HG03280 (cell line): ENCODE measurements at regions not wholly inside any gene's neighbourhood (a gene's known extent, or its start where the extent isn't known, plus 50 kb on each side); places are given as distances from the start of the nearest gene placed in this dataset.

Source experiments
- ATAC-seq: cut with Tn5 transposase; IDR thresholded peaks from one replicate; pipeline ENCODE4 v1.9.1; 2021; ENCODE audit warnings: mild to moderate bottlenecking, moderate library complexity; ENCODE audit not compliant: unreplicated experiment

DNA sequence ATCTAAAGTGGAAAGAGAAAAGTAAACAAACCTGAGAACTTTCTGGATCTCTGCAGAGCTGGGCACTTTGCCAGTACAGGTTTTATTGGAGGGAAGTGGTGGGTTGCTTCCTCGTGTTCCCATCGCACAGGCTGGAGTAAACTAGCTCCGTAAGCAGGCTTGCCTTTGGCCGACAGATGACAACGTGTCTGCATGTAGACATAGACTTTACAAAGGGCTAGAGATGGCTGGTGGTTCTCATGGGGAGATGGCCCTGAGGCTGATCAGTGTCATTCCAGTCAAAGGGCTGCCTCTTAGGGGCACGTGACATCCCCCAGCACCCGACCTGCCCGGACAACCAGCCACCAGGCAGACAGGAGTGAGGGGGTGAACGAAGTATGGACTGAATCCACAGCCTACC is 98.8 kb downstream of the YTHDF1 start:
- no peak for ATAC-seq

DNA sequence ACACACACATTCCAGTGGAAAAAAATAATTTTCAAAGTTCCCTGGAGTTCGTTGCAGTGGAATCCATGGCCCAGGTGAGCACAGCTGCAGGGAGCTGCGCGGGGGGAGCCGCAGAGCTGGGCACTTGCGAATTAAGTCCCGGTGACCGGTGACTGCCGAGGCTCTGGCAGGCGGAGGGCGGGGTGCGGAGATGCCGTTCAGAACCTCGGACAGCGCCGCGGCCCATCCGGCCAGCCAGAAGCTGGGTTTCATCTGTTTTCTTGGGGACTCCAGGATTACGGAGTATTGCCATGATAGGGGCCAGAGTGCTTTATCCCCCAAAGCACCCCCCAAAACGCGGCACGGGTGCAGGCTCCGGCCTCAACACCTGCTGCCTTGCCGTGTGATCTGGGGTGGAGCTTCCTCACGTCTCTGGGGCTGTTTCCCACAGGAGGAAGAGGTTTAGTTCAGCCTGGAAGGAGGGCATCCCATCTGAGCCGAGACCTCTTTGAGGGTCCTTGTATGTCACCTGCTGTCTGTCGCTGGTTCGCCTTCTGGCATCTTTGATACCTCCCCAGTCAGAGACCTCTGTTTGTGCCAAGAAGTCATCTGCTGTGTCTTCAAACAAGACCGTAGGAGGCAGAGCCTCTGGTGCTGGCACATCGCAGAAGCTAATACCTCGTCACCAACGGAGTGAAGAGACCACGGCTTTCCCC is 99.4 kb downstream of the YTHDF1 start:
- no peak for ATAC-seq

DNA sequence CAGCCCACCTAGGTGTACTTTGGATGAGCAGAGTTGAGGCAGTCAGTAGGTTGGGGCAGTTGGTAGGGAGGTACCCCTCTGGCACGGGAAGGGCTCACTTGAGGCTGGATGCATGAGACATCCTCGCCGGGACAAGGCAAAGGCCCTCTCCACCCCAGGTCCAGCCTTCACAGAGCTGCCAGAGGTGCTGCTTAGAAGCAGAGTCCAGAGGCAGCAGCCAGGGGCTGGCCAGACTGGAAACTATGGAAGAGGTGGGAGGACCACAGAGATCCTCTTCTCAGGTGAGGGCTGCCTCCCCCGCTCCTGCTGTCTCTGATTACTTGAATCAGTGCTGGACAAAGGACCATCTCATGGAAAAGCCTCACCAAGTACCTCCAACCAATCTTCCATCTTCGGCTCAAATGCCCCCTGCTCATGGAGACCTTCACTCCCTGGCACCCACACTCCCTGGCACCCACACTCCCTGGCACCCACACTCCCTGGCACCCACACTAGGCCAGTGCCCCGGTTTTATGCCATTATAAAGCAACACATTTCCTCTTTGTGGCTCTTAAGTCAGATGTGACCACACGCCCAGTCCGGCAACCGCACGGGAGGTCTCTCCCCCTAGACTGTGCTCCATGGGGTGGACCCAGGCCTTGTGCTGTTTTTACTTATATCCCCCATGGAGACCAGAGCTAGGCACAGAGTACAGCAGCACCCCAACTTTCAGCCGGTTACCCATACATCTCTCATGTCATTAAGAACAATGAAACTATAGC is 100.1 kb downstream of the YTHDF1 start:
- ATAC-seq: no peak

DNA sequence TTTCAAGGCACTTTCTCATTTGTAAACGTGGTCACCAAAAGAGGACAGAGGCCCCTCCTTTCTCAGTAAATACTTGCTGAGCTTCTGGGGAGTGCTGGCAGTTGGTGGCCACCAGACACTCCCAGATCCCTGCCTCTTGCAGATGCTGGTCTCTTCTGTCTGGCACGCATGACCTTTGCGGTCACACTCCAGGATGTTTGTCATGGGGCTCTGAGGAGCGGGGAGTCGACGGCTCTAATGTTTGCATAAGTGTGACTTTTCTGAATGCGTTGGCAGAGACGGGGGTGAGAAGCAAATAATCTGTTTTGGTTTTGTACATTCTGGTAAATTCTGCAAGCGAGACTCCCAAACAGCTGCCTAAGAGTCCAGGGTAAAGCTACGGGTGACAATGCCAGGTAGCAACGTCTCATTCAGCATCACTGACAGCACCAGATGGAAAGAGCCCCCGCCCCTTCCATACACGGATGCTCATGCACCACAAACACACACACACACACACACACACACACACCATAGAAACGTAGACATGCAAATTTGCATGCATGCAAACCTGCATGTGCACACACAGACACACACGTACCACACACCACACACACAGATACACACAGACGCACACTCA is 101.1 kb downstream of the YTHDF1 start:
- no peak for ATAC-seq

DNA sequence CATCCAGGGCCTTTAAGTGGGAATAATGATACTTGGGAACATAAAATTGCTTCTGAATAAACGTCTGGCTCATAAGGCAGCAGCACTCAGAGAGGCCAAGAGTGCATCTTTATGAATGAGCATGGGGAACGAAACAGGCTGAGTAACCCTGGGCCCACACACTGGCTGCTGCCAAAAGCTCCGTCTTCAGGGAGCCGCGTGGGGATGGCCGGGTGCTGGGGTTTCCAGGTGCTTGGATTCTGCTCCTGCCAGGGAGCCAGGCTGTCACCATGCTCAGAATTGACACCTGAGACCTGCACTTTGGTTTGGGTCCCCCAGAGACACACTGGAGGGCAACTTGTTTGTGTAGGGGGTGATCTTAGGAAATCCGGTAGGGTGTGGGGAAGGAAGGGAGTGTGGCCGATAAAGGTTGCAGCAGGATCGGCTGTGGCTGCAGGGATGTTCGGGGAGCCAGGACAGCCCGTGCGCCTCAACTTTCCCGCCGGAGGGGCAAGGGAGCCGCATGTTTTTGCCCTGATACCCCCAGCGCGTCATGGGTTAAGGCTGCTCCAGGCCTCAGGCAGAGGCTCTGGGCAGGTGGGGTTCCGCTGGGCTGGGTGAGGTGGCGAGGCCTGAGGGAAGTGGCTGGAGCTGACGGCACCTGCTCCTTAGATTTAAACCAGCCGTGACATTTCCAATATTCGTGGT is 101.8 kb downstream of the YTHDF1 start:
- no peak for ATAC-seq

DNA sequence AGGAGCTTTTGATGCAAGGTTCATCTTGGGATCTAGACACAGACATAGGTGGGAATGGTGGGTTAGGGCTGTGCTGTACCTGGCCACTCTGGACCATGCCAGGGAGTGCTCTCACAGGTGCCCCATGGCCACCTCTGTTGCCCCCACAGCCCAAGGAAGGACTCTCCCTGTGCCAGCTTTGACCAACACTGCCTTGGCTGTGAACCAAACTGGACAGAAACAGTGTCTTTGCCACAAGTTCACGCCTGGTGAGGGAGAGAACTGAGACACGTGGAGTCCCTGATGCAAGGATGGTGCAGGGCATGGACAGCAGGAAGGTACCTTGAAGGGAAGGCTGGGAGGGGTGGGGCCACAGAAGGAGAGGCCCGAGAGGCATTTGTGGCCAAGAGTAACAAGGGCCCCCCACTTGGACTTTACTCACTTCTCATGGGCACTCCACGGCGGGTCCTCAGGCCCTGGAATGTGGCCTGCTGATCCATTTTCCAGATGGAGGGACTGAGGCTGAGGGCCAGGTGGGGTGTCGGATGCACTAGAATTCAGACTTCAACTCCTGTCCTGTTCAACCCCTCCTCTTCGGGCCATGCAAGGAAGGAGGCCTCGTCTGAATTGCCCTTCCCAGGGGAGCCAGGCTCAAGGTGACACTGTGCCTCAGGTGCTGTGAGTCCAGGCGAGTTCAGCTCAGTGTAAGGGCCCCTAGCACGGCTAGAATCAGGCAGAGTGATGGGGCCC is 103.3 kb downstream of the YTHDF1 start:
- ATAC-seq: no peak

DNA sequence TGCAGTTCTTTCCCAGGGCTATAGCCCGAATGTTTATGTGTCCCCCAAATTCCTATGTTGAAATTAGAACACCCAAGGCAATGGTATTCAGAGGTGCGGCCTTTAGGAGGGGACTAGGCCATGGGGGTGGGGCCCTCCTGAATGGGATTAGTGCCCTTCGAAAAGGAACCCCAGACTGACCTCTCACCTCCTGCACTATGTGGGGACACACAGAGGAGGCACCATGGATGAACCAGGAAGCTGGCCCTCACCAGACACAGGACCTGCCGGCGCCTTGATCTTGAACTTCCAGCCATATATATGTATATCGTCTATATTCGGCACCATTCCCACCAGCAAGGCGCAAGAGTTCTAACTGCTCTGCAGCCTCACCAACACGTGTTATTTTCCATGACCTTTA is 101.5 kb upstream of the BHLHE23 start:
- no peak for ATAC-seq

DNA sequence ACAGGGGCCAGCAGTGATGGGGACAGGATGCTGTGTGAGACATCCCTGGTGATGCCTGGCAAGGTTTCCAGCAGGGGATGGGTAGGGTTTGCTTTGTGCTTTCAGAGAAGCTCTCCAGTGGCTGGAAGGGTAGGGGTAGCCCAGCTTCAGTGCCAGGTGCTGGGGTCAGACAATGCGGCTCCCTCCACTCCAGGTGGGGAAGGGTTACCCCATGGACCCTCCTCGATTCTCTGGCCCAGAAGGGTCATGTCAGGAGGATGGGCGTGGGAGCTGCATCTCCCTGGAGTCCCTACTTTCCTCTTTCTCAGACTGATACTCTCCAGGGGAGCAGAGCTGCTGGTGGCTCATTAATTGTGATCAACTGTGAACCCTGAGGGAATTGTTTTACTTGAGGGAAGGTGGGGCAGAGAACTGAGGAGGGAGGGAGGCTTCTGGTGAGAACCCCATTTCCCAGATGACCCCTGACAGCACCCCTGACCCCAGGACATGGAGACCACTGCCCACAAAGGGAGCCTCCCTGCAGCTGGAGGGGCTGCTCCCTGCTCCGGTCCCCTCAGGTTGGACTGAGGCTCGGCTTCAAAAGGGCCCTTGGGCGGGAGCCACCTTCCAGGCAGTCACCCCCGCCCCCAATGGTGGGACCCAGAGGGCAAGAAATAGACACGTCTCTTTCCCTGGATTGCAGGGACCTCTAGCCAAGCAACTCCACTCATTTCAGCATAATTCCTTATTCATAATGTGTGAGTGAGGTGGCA is 100.9 kb upstream of the BHLHE23 start:
- ATAC-seq: no peak

DNA sequence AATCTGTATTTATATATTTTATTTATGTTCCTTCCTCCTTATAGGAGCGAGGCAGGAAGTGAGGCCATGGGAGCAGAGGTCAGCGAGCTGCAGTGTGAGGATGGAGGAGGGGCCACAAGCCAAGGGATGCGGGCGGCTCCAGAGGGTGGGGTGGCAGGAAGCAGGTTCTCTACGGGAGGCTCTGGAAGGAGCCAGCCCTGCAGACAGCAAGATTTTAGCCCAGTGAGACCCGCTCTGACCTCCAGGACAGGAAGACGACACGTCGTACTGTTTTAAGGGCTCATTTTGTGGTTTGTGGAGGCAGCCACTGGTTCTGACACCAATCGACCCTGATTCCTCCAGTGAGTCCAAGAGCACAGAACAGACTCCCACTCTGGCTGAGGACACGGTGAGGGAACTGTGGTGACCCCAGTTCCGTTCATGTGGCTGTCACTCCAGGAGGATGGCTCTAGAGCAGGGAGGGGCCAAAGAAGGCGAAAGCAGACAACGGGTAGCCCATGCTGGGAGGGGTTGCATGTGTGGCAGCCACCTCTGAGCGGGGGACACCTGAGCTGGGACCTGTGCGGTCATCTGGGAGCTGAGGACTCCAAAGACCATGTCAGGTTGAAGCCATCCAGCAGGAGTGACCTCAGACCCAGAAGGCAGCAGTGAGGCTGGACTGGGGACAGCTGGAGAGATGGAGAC is 100.1 kb upstream of the BHLHE23 start:
- no peak for ATAC-seq

DNA sequence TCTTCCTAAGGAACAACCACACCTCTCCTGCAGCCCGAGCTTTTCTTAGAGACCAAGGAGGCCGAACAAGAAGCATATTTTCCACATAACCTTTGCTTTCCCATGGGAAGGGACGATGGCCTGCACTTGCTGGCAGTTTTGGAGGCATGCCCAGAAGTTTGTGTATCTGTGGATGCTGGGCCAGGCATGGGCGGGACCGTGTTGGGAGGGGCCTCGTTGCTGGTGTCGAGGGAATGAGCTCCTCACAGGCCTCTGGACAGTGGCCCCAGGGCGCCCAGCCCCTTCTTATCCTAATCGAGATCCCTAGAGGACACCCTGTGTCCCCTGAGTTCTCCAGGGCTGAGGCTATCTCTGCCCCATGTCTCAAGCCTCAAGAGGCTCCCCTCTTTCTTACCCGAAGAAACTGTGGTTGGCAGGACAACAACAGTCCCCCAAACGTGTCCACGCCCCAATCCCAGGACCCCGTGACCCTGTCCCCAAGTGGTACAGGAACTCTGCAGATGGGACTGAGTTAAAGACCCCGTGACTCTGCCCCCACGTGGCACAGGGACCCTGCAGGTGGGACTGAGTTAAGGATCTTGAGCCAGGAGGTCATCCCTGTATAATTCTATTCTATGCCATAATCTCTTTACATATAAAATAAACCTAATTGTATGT is 99.5 kb upstream of the BHLHE23 start:
- no peak for ATAC-seq

DNA sequence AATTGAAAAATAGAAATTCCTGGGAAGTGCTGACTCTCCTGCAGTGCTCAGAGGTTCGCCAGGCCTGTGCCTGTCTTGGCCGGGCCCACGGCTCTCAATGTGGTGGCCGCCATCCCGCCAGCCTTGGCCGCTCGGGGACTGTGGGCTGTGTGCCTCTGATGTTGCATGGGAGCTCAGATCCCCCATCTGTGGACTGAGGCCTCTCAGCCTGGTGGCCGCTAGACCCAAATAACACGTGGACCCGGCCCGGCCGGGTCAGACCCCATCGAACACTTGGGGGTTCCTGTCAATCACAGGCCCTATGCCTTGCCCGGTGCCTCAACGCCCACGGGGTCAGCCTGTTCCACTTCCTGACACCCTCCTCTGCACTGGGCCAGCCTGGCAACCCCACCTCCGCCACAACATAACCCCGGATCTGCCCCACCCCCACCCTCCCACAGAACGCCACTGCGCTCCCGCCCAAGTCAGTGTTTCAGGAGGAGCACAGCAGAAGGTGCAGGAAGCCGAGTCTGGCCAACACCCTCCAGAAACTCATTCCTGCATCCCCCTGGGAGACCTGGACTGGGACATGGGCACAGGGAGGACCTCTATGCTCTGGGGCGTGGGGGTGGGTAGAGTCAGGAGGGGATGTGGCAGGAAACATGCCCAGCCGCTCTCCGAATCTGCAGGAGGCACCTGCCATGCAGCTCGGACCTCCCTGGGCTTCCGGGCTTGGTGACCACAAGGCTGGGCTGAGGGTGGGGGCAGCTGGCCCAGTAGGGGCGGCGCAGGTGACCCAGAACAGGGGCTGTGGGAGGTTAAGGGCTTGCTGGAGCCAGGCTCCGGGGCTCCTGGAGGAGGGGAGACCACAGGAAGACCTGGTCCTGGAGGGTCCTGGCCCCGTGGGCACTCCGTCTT is 98.7 kb upstream of the BHLHE23 start:
- ATAC-seq: no peak

DNA sequence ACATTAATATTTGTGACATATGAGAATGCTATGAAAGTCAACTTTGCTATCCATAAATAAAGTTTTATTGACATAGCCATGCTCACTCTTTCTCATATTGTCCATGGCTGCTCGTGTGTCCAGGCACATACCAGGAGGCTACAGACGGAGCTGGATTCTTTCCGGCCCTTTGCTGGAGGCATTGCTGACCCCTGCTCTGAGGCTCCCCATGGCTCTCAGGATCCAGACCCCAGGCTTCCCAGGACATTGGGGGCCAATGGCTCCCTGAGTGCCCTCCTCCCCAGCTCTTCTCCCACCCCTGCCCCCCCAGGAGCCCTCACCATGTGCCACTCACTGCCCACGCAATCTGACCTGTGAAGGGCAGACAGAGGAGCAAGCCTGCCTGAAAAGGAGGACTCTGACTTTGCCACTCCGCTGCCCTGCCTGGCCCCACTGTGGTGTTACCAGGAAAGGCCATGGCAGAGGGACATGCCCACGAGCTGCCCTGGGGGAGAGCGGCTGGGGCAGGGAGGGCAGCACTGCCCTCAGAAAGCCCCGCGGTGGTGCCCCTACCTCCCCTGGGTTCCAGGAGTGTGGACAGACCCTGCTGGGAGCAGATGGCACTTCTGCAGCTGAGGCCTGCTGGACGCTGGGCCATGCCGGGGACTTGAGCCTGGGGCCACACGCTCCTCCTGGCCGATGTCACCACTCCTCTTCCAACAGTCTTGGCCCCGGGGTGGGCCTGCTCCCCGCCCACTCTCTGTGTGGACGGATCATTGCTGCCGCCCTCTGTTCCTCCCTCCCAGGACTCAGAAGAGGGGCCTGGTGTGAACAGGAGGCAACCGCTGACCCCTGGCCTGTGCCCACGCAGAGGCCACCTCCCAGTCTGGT is 97.8 kb upstream of the BHLHE23 start:
- ATAC-seq: no peak

DNA sequence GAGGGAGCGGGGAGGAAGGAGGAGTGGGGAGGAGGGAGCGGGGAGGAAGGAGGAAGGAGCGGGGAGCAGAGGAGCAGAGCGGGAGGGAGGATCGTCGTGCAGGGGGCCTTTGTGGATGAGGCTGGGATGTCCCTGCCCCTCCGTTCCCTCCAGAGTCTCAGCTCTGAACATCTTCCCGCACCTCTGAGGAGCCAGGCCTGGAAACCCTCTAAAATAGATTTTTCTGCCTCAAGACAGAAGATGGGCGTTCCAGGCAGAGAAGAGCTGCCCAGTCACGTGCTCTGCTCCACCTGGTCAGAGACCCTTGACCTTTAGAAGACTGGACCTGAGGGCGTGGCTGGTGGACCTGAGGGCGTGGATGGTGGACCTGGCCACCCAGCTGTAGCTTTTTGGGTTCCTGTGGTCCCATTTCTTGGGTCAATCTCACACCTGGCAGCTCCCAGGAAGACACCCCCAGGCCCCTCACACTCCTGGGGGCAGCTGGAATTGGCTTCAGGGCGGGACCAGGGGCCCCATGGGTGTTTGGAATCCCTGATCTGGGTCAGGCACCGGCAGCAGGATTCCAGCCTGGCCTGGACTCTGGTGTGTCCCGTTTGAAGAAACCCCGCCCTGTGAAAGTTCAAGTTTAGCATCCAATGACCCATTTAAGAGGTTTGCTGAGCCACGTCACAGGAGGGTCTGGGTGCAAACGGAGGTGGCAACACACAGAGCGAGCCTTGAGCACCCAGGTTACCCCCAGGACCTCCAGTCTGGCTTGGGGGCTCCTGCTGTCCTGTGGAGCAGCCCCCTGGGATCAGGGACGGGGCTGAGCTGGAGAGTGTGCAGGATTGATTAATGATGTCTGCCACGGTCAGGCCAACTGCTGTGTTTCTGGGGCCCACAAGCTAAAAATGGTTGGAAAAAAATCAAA is 96.9 kb upstream of the BHLHE23 start:
- no peak for ATAC-seq

DNA sequence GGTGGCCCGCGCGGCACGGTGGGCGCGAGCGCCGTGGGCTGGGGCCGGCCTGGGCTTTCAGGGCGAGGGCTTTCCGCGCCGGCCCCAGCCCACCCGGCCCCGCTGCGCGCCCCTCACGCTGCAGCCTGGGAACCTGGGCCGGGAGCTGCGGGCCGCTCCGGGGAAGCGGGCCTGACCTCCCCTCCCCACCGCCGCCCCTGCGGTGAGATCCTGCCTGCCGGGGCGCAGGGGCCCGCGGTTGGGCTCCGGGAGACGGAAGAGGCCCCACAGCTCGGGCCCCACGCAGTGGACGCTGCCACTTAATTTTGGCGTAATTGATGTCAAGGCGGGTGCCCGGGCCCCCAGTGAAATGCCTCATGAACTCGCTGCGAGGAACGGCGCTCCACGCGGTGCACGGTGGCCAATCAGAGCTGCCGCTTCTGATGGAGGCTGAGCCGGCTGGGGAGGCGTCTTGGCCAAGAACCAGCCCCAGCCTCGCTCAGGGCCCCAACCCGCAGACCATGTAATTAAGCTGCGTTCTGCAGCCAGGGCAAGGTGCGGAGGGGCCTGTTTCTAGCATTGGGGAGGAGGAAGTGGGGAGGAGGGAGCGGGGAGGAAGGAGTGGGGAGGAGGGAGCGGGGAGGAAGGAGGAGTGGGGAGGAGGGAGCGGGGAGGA is 96.1 kb upstream of the BHLHE23 start:
- peak; percentile 7 for ATAC-seq
